ENCODE measurements at regions not wholly inside any gene's neighbourhood (a gene's known extent, or its start where the extent isn't known, plus 50 kb on each side); places are given as distances from the start of the nearest gene placed in this dataset.
"Not testable (repeated sequence)": the region's sequence is repeated elsewhere in the genome, so short reads cannot be mapped to it uniquely, and the experiment has no call there.

DNA sequence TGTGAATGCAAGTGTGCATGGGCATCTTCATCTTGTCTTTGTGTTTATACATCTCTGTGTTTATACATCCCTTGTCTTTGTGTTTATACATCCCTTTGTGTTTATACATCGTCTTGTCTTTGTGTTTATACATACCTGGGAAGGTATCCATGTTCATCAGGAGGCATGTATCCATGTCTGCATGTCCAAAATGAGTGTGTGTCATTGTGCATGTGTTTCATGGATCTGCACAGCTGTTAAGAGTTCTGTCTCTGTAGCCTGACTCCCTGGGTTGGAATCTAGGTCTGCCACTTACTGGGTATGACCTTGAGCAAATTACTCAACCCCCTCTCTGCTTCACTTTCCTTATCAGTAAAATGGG is 50.1 kb upstream of the SIRPA start:
- DNase-seq: peak; percentile 33

DNA sequence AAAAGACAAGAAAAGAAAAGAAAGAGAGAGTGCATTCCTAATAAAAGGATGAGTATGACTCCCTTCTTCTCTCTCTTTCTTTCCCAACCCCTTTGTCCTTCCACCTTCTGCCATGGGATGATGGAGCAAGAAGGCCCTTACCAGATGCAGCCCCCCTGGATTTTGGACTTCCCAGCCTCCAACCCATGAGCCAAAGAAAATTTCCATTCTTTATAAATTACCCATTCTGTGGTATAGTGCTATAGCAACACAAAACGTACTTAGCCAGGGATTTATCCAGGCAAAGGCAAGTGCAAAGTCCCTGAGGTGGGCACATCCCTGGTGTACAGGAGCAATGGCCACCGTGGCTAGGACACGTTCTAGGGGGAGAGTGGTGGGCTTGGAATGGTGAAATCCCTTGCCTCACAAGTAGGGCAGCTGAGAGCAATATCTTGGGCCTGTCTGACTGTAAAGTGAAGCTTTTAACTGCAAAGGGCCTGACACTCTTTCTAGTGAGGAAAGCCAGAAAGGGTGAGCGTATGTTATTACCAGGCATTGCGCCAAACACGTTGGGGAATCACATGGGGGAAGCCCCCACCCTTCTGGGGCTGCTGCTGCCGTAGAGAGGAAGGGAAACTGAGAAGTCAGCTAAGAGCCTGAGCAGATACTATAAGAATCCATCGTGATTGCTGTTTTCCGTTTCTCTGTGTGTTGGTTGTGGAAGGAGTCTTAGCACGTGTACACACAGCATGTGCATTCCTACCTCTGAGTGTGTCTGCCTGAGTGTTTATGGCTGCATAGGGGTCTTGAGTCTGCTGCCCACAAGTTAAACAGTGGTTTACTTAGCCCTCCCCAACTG is 50.7 kb upstream of the SIRPA start:
- DNase-seq: peak; percentile 79

DNA sequence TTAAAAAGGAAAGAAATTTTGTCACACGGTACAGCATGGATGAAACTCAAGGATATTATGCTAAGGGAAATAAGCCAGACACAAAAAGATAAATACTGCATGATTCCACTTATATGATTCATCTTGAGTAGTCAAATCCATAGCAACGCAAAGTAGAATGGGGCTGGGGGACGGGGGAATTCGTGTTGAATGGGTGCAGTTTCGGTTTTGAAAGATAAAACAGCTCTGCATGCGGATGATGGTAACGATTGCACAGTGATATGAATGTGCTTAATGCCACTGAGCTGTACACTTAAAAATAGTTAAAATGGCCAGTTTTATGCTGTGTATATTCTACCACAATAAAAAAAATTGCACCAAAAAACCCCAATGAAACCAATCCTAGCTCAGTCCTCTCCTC is 52.9 kb upstream of the SIRPA start:
- DNase-seq: no peak

GRCh38 chr20:1841554-1842140 is 53.6 kb upstream of the SIRPA start:
- DNase-seq: no peak

DNA sequence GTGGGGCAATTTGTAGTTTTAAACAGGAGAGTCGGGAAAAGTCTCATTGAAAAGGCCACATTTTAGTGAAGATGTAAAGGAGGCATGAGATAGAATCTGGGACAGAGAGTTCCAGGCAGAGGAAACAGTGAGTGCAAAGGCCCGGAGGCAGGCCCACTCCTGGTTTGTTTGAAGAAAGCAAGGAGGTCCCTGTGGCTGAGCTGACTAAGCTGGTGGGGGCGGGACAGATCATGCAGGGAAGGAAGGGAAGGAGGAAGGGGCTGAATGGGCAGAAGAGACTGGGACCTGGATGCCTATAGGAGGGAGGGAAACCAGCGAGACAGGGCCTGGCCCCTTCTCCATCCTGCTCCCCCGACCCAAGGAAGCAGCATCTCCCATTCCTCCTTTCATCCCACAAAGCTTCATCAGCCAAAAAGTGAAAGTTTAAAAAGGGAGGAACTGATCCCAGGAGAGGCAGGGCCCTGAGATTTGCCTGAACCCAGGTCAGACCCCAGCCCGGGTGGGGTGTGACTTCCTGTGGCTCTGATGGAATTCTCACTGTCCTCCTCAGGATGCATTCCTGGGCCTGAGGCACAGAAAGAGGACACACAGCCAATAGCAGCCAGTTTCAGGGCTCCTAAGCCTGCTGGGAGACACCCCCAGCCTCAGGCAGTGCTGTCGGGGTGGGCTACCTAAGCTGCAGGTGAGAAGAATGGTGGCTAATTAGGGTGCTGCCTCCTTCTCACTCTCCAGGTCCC is 54.2 kb upstream of the SIRPA start:
- peak; percentile 44 for DNase-seq

- not testable (repeated sequence) for DNase-seq
Measured at GRCh38 chr20:1839376-1840317, 55.6 kb upstream of the SIRPA start.

GRCh38 chr20:1838556-1839279 is 56.5 kb upstream of the SIRPA start:
- DNase-seq: no peak

- DNase-seq: no peak
Measured at GRCh38 chr20:1835186-1836035, 59.8 kb upstream of the SIRPA start.

DNA sequence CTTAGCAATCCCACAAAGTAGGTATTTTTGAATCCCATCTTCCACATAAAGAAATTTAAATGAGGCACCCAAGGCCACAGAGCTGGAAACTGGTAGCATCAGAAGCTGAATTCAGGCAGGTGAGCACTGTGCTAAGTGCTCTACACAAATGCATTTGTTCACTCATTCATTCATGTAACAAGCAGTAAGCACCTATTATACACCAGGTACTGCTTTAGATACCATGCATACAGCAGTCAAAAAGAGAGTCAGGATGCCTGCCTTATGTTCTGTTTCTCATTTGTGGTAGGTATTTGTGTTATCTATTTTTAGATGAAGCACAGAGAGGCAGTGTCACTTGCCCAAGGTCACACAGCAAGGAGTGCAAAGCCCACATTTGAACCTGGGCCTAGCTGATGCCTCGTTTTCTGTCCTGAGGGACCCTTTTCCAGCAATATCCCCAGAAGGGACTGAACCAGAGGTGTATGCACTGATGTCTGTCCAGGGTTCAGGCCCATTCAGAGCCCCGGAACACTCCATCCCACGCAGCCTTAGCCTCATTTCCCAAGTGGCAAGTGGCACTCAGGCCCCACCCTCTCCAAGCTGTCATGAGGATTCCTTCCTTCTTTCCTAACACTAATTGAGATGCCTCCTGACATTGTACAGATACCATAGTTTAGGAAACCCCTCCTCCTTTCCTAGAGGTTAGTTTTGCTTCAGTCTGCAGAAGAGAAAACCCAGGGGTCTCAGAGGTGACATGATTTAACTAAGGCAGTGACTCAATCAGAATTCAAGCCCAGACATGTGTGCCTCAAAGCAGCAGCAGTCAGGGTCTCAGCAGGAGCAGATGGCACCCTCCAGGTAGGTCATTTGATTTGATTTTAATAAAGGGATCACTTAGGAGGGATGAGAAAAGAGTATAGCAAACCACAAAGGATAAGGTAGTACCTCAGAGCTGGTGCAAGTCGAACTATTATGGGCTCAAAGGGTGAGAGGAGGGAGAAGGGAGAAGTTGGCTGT is 61.2 kb upstream of the SIRPA start:
- DNase-seq: no peak

DNA sequence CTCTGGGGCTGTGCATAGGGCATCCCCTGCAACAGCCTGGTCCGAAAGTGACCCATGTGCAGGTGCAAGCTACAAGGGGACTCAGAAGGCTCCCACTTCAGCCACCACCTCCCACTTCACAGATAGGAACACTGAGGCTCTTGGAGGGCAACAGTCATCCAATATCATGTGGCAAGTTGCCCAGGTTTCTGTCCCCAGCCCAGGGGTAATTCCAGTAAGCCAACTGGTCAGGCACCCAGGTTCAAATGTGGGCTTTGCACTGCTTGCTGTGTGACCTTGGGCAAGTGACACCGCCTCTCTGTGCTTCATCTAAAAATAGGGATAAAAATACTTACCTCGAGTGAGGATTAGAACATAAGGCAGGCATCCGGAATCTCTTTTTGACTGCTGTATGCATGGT is 62.0 kb upstream of the SIRPA start:
- no peak for DNase-seq

GRCh38 chr20:1832634-1833033 is 62.6 kb upstream of the SIRPA start:
- peak; percentile 42 for DNase-seq

- DNase-seq: no peak
Measured at GRCh38 chr20:1831606-1832005, 63.6 kb upstream of the SIRPA start.

GRCh38 chr20:1831096-1831495 is 64.1 kb upstream of the SIRPA start:
- no peak for DNase-seq

DNA sequence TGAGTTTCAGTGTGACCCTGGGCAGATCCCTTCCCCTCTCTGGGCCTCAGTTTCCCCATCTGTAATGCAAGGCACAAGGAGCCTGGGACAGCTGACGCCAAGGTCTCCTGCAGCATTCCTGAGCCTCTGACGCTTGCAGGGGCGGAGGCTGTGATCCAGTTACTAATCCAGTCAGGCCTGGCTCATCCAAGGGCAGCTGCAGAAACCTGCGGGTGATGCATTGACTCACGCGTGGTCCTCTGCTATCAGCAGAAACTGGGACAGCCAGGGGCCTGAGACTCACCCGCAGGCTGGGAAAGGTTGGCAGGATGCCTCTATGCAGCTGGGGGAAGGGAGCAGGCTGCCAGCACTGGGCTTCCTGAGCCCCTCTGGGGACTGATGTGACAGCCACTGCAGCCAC is 65.0 kb upstream of the SIRPA start:
- peak; percentile 97 for DNase-seq

DNA sequence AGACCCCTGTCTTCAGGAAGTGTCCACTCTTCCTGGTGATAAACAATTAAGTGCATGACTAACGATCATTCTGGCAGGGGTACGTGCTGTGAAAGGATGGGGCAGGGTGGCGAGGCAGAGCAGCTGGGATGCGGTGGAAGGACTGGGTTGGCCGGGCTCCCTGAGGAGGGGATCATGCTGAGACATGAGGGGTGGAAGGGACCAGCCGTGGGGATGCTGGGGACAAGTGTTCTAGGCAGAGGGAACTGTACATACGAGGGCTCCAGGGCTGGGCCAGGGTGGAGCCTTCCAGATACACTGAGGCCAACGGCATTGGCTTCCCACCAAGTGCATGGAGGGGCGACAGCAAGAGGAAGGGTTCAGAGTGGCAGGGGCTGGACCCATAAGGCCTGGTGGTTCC is 65.7 kb upstream of the SIRPA start:
- DNase-seq: no peak

DNA sequence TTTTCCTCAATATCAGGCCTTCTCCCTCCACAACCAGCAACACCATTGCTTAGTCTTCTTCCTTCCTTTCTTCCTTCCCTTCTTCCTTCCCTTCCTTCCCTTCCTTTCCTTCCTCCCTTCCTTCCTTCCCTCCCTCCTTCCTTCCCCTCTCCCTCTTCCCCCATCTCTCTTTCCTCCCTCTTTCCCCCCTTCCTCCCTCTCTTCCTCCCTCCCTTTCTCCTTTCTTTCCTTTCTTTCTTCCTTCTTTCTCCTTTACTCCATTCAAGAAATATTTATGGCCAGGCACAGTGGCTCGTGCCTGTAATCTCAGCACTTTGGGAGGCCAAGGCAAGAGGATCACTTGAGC is 66.4 kb upstream of the SIRPA start:
- no peak for DNase-seq

DNA sequence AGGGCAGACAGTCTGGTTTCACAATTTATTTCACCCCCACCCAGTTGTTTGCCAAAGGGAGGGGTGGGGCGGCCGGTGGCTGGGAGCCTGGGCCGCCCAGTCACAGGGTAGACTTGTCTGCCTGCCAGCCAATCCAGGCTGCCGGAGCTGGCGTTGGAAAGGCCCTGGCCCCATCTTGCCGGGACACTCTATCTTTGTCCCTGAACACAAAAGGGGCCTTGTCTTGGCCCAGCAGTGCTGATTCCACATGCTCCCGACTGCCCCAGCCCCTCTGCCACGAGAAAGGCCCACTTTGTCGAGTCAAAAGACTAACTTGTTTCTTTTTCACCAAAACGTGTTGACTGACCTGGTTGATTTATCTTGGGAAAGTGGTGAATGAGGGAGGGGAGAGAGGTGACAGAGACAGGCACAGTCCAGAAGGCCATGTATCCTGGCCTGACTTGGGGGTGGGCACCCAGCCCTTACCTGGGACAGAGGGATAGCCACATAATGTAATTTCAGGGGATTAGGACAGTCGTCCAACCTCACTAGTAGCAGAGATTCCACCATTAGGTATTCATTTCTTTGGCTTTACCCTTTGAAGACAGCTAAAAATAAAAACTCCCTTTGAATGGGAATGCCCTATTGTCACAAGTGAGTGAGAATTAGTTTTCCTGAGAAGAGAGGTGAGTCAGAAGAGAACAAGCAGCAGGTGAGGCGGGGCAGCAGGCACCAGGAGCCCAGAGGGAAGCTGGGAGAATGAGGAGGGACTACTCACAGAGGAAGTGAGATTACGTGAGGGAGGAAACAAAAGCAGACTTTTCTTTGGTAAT is 67.0 kb upstream of the SIRPA start:
- no peak for DNase-seq

GRCh38 chr20:1827510-1827973 is 67.7 kb upstream of the SIRPA start:
- DNase-seq: no peak

GRCh38 chr20:1825938-1826445 is 69.2 kb upstream of the SIRPA start:
- no peak for DNase-seq

All from fibroblast of skin of right biceps (primary cell).